Activated CD8-positive, alpha-beta T cell treated with anti-CD3 and anti-CD28 coated beads, Interleukin-2, amount 10 ng/mL, durations not matched to agents 7 days and 5 days (primary cell): ENCODE measurements at regions not wholly inside any gene's neighbourhood (a gene's known extent, or its start where the extent isn't known, plus 50 kb on each side); places are given as distances from the start of the nearest gene placed in this dataset.

ENCODE experiments used
- ATAC-seq: fragments of 150-1000 bp; cut with Tn5 transposase; one replicate; pipeline ENCODE4 v1.10.0; 2021; ENCODE audit warnings: moderate library complexity
- CTCF ChIA-PET: fragments of 350-600 bp; sonication (Branson Sonifier 250); formaldehyde crosslinking; loops from one replicate; lab custom pipeline; 2021; ENCODE audit warnings: antibody characterized with exemption; lab: Charles Lee
- POLR2A ChIA-PET: fragments of 350-600 bp; sonication (Branson Sonifier 250); formaldehyde crosslinking; loops from one replicate; lab custom pipeline; 2021; ENCODE audit warnings: antibody characterized with exemption; lab: Charles Lee
- DNase-seq: peaks from one replicate; pipeline ENCODE4 v3.0.0-alpha.2; 2020
- H3K27ac Mint-ChIP-seq: one replicate; pipeline ENCODE4 v1.8.0; 2021; ENCODE audit warnings: mild to moderate bottlenecking, mixed read lengths
- H3K27me3 Mint-ChIP-seq: one replicate; pipeline ENCODE4 v1.8.0; 2021; ENCODE audit warnings: low read depth, mixed read lengths
- H3K36me3 Mint-ChIP-seq: one replicate; pipeline ENCODE4 v1.8.0; 2021; ENCODE audit warnings: low read depth, mixed read lengths
- H3K4me1 Mint-ChIP-seq: one replicate; pipeline ENCODE4 v1.8.0; 2021; ENCODE audit warnings: low read depth, mixed read lengths
- H3K4me3 Mint-ChIP-seq: one replicate; pipeline ENCODE4 v1.8.0; 2021; ENCODE audit warnings: mild to moderate bottlenecking, mixed read lengths
- H3K9me3 Mint-ChIP-seq: one replicate; pipeline ENCODE4 v1.8.0; 2022; ENCODE audit warnings: mixed read lengths; ENCODE audit not compliant: insufficient read depth

DNA sequence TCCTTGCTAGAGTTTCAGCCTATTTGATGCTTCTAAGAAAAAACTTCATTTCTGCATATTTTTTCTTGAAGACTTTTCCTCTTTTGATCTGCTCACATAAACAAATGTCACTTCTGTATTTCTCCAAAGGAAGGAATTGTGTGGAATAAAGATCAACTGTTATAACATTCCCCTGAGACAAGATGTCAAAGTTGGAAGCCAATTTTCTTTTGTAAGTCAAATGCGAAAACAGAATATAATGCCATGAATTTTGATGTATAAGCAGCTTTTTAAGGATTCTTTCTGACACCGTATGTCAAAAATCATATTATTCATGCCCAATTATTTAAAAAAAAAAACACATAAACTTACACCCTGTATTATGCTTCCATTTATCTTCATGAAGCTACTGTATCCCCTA, 70.3 kb upstream of the NHSL1 start:
- ChIA-PET CTCF (interaction anchor here (1.4 kb wide), 1 partner anchor 19 kb away, joined by 5 read pairs; no protein-coding TSS in a partner anchor), POLR2A (no interaction called here)
- no peaks in the 10 kb centered on the region for H3K9me3 Mint-ChIP-seq
- H3K4me3 Mint-ChIP-seq = no peak overlapping the region
- ATAC-seq = no peak
- H3K27me3 Mint-ChIP-seq = peaks cover 23% of the 10 kb centered on the region
- no peak overlapping the region for H3K27ac Mint-ChIP-seq
- DNase-seq = no peak
- H3K36me3 Mint-ChIP-seq = no peaks in the 10 kb centered on the region
- H3K4me1 Mint-ChIP-seq = no peaks in the 10 kb centered on the region

GRCh38 chr6:138569970-138570724, 70.9 kb upstream of the NHSL1 start:
- H3K4me3 Mint-ChIP-seq = no peak overlapping the region
- H3K36me3 Mint-ChIP-seq = no peaks in the 10 kb centered on the region
- H3K27ac Mint-ChIP-seq = no peak overlapping the region
- H3K27me3 Mint-ChIP-seq = peaks cover 19% of the 10 kb centered on the region
- ATAC-seq (no peak), DNase-seq (no peak)
- H3K4me1 Mint-ChIP-seq = no peaks in the 10 kb centered on the region
- ChIA-PET POLR2A (no interaction called here), CTCF (interaction anchor here (1.3 kb wide), 1 partner anchor 85 kb away, joined by 3 read pairs; no protein-coding TSS in a partner anchor)
- no peaks in the 10 kb centered on the region for H3K9me3 Mint-ChIP-seq

GRCh38 chr6:138570725-138571029, 71.4 kb upstream of the NHSL1 start:
- H3K27ac Mint-ChIP-seq = no peak overlapping the region
- H3K9me3 Mint-ChIP-seq = no peaks in the 10 kb centered on the region
- H3K36me3 Mint-ChIP-seq = no peaks in the 10 kb centered on the region
- ATAC-seq (no peak), DNase-seq (no peak)
- H3K27me3 Mint-ChIP-seq = peaks cover 19% of the 10 kb centered on the region
- CTCF ChIA-PET = interaction anchor here (1.3 kb wide), 1 partner anchor 85 kb away, joined by 3 read pairs; no protein-coding TSS in a partner anchor
- no peak overlapping the region for H3K4me3 Mint-ChIP-seq
- H3K4me1 Mint-ChIP-seq = no peaks in the 10 kb centered on the region
- POLR2A ChIA-PET = no interaction called here

- no peak for ATAC-seq
- Mint-ChIP-seq H3K4me3 (no peak overlapping the region), H3K27me3 (peaks cover 19% of the 10 kb centered on the region), H3K27ac (no peak overlapping the region), H3K9me3 (no peaks in the 10 kb centered on the region), H3K4me1 (no peaks in the 10 kb centered on the region), H3K36me3 (no peaks in the 10 kb centered on the region)
- ChIA-PET POLR2A (no interaction called here), CTCF (interaction anchor here (1.3 kb wide), 1 partner anchor 84 kb away, joined by 3 read pairs; no protein-coding TSS in a partner anchor)
- DNase-seq = no peak
Measured at GRCh38 chr6:138571181-138571580, 71.9 kb upstream of the NHSL1 start.

DNA sequence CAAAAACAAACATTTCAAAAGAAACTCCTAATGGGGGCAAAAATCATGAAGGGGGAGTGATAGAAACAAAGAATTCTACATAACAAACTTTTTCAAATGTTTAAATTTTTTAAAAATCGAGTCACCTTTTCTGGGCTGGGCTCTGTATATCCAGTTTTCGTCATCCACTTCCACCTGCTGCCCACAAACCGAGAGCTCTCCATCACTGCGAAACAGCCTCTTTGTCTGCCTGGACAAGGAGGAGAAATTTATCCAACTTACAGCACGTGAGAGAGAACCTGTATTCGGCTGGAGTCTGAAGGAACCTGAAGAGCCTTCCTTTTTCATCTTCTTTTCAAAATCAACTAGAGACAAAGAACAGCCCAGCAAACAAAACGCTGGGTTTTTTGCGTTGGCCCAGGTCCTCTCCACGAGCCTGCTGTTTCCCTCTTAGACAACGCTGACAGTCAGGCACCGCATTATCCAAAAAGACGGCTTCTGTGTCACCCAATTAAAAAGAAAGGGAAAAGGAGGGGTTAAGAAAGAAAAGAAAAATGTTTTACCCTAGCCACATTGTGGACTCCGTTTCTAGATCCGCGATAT, 72.4 kb upstream of the NHSL1 start:
- ATAC-seq (no peak), DNase-seq (no peak)
- H3K36me3 Mint-ChIP-seq = no peaks in the 10 kb centered on the region
- H3K9me3 Mint-ChIP-seq = no peaks in the 10 kb centered on the region
- ChIA-PET POLR2A (no interaction called here), CTCF (interaction anchor here (1.3 kb wide), 1 partner anchor 84 kb away, joined by 3 read pairs; no protein-coding TSS in a partner anchor)
- no peak overlapping the region for H3K4me3 Mint-ChIP-seq
- H3K27ac Mint-ChIP-seq = no peak overlapping the region
- H3K4me1 Mint-ChIP-seq = no peaks in the 10 kb centered on the region
- peaks cover 19% of the 10 kb centered on the region for H3K27me3 Mint-ChIP-seq

- no peaks in the 10 kb centered on the region for H3K9me3 Mint-ChIP-seq
- no peak overlapping the region for H3K27ac Mint-ChIP-seq
- no peak overlapping the region for H3K4me3 Mint-ChIP-seq
- ChIA-PET CTCF (no interaction called here), POLR2A (no interaction called here)
- DNase-seq = no peak
- no peak for ATAC-seq
- peaks cover 19% of the 10 kb centered on the region for H3K27me3 Mint-ChIP-seq
- H3K4me1 Mint-ChIP-seq = no peaks in the 10 kb centered on the region
- H3K36me3 Mint-ChIP-seq = no peaks in the 10 kb centered on the region
Measured at GRCh38 chr6:138572167-138572875, 73.0 kb upstream of the NHSL1 start.

GRCh38 chr6:138572885-138573284, 73.6 kb upstream of the NHSL1 start:
- DNase-seq (no peak), ATAC-seq (no peak)
- Mint-ChIP-seq H3K27me3 (peaks cover 16% of the 10 kb centered on the region), H3K4me1 (no peaks in the 10 kb centered on the region), H3K4me3 (no peak overlapping the region), H3K27ac (no peak overlapping the region), H3K9me3 (no peaks in the 10 kb centered on the region), H3K36me3 (no peaks in the 10 kb centered on the region)
- CTCF ChIA-PET = no interaction called here
- POLR2A ChIA-PET = no interaction called here

- Mint-ChIP-seq H3K27ac (no peak overlapping the region), H3K9me3 (no peaks in the 10 kb centered on the region), H3K4me3 (no peak overlapping the region), H3K27me3 (peaks cover 12% of the 10 kb centered on the region), H3K36me3 (no peaks in the 10 kb centered on the region), H3K4me1 (no peaks in the 10 kb centered on the region)
- ATAC-seq = no peak
- DNase-seq = no peak
- POLR2A ChIA-PET = no interaction called here
- CTCF ChIA-PET = interaction anchor here (0.6 to 1.4 kb wide), 4 partner anchors 8 to 16 kb away, joined by 3 to 5 read pairs (median 3); no protein-coding TSS in a partner anchor
Measured at GRCh38 chr6:138575257-138575656, 76.0 kb upstream of the NHSL1 start.

DNA sequence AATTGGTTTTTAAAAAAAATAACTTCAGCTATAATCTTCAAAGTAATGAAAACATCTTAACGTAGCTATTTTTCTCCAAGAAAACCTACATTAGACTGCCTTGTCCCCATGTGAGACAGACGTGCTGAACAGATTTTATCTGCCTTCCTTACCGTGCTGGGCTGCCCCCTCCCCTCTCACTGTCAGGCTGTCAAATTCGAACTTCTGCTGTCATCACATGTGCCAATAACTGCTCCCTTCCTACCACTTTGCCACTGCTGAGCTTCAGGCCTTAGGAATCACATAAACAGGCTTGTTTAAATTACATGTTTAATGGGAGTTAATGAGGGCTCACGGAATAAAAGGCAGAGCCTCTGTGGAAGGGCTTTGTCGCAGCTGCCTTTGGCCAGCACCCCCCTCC, 77.0 kb upstream of the NHSL1 start:
- H3K9me3 Mint-ChIP-seq = no peaks in the 10 kb centered on the region
- ChIA-PET POLR2A (no interaction called here), CTCF (interaction anchor here (0.8 to 1.3 kb wide), 3 partner anchors 9 to 14 kb away, joined by 3 read pairs; no protein-coding TSS in a partner anchor)
- DNase-seq (no peak), ATAC-seq (no peak)
- no peak overlapping the region for H3K27ac Mint-ChIP-seq
- no peaks in the 10 kb centered on the region for H3K4me1 Mint-ChIP-seq
- H3K4me3 Mint-ChIP-seq = no peak overlapping the region
- peaks cover 12% of the 10 kb centered on the region for H3K27me3 Mint-ChIP-seq
- H3K36me3 Mint-ChIP-seq = no peaks in the 10 kb centered on the region

DNA sequence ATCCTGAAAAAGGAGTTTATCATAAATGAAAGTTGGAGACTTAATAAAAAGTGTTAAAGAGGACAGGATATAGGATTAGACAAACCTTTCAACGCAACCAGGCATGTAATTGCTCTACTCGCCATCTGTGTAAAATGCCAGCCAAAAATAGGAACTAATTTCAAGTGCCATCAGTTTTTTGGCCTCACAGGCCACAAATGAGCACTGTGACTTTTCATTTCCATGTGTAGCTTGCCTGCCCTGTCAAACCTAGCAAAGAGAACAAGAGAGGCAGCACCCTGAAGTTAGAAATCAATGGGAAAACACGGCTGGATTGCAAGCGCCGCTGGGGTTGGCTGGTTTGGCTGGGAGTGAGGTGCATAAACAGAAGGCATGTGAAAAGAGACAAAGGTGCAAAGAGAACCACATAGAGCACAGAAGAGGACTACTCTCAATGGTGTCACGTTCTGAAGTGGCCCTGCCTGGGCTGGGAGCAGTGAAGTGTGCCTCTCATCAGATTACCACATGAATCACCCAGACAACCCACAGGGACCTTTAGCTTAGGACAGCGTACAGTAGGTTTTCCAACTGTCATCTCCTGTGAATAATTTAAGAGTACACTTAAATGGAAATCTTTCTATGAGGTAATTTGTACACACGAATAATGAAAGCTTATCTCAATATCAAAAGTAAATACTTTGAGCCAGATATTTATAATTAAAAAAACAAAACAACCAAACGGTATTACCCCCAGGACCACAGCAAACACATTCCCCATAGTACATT, 78.0 kb upstream of the NHSL1 start:
- H3K9me3 Mint-ChIP-seq = no peaks in the 10 kb centered on the region
- no peak overlapping the region for H3K27ac Mint-ChIP-seq
- ChIA-PET POLR2A (no interaction called here), CTCF (no interaction called here)
- no peaks in the 10 kb centered on the region for H3K36me3 Mint-ChIP-seq
- H3K27me3 Mint-ChIP-seq = peaks cover 12% of the 10 kb centered on the region
- no peaks in the 10 kb centered on the region for H3K4me1 Mint-ChIP-seq
- no peak overlapping the region for H3K4me3 Mint-ChIP-seq
- no peak for ATAC-seq
- no peak for DNase-seq

- POLR2A ChIA-PET = no interaction called here
- H3K27me3 Mint-ChIP-seq = peaks cover 2% of the 10 kb centered on the region
- no peaks in the 10 kb centered on the region for H3K9me3 Mint-ChIP-seq
- DNase-seq (no peak), ATAC-seq (no peak)
- no peaks in the 10 kb centered on the region for H3K4me1 Mint-ChIP-seq
- H3K27ac Mint-ChIP-seq = no peak overlapping the region
- CTCF ChIA-PET = interaction anchor here (0.7 kb wide), 1 partner anchor 14 kb away, joined by 3 read pairs; no protein-coding TSS in a partner anchor
- no peak overlapping the region for H3K4me3 Mint-ChIP-seq
- no peaks in the 10 kb centered on the region for H3K36me3 Mint-ChIP-seq
Measured at GRCh38 chr6:138580040-138580439, 80.7 kb upstream of the NHSL1 start.
